ENCODE measurements at regions not wholly inside any gene's neighbourhood (a gene's known extent, or its start where the extent isn't known, plus 50 kb on each side); places are given as distances from the start of the nearest gene placed in this dataset.

DNA sequence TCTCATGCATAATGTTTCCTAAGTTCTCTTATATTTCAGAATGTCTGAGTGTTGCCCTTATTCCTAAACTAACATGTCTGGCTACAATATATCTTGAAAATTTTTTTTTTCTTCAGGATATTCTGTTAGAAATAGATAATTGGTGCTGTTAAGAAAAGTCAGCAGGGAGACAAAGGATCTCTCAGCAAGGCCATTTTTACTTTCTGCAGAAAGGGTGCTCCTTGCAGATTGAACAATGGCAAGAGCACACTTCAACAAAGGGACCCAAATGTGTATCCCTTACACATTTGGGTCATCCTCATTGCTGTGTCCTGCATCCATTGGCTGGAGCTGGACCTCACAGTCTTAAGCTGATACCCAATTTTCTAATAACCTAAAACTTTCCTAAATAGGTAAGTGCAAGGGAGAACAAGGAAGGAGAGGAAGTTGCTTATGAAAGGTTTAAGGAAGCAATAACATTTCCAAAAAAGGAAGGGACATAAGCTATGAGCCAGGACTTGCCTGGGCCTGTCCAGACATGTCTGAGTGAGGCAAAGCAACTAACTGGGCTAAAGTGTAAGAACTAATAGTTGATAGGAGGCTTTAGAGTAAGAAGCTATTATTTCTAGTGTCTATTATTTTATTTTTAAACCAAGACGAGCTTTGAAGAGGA, 429.6 kb downstream of the BCKDHB start:
- 87 to 100% (median 96%) methylated on average over 1 of the region's 1 CpG for WGBS, 3 donors
- H3K4me1 ChIP-seq (ENCODE audit: control insufficient read depth in 3 of 3, insufficient read depth in 2 of 3, low read depth in 1 of 3, low read length in 2 of 3), result no peaks in the 10 kb centered on the region
- no peak for FAIRE-seq
- no peaks in the 10 kb centered on the region for H3K27me3 ChIP-seq (ENCODE audit: control insufficient read depth in 3 of 3, insufficient read depth in 3 of 3, low read length in 3 of 3)
- H3K4me3 ChIP-seq (ENCODE audit: low read depth in 1 of 3, low read length in 3 of 3), result no peak overlapping the region
- no peaks in the 10 kb centered on the region for H3K36me3 ChIP-seq (ENCODE audit: control insufficient read depth in 3 of 3, insufficient read depth in 2 of 3, low read depth in 1 of 3, low read length in 3 of 3)
- H3K27ac ChIP-seq (ENCODE audit: low read depth in 1 of 3, low read length in 2 of 3), result no peak overlapping the region
- no peak for DNase-seq
- peaks cover 0 to 3% of the 10 kb centered on the region in 2 donors for H3K9me3 ChIP-seq (ENCODE audit: control insufficient read depth in 2 of 2, insufficient read depth in 1 of 2, low read depth in 1 of 2, low read length in 1 of 2)

DNA sequence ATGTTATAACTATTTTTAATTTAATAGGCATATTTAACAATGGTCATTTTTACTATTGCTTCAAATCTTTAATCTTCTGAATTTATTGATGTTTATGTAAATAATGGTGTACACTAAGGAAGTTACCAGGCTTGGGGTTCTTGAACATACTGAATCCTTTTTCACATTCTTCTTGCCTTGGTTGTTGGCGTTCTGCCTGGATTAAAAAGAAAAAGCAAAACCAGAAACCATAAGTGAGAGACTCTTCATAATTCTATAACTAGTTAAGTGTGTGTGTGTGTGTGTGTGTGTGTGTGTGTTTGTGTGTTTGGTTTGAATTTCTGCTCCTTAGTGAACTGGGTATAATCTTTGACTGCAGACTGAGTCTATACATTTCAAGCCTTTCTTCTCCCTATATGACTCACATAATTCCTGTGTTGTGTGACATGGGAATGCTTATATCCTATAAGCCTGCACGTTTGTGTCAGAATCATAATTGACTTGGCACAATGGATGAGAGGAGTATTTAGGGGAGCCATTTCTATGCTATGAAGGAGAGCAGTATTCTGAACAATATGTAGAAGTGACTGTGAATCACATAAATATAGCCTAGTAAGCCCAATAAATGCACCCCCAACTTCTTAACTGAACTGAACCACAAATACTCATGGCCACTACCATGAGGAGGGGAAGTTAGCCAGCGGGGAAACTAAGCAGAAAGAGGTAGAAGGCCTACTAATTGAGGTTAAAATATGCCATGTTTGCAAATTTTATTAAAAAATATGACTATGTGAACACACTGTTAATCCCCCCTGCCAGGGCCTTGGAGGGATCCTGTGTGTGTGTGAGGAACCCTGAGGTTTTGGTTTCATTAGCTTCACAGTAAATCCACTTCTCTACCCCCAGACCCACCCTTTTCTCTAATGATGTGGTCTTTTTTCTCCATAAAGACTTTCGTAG, 425.5 kb downstream of the BCKDHB start:
- H3K9me3 ChIP-seq (ENCODE audit: control insufficient read depth in 2 of 2, insufficient read depth in 1 of 2, low read depth in 1 of 2, low read length in 1 of 2), result peaks cover 0 to 3% of the 10 kb centered on the region in 2 donors
- no peak for DNase-seq
- H3K4me3 ChIP-seq (ENCODE audit: low read depth in 1 of 3, low read length in 3 of 3), result no peak overlapping the region
- no peak overlapping the region for H3K27ac ChIP-seq (ENCODE audit: low read depth in 1 of 3, low read length in 2 of 3)
- no peaks in the 10 kb centered on the region for H3K36me3 ChIP-seq (ENCODE audit: control insufficient read depth in 3 of 3, insufficient read depth in 2 of 3, low read depth in 1 of 3, low read length in 3 of 3)
- 67 to 82% (median 78%) methylated on average over 4 of the region's 4 CpGs for WGBS, 3 donors
- peaks cover 0 to 7% (median 3%) of the 10 kb centered on the region in 3 donors for H3K4me1 ChIP-seq (ENCODE audit: control insufficient read depth in 3 of 3, insufficient read depth in 2 of 3, low read depth in 1 of 3, low read length in 2 of 3)
- no peaks in the 10 kb centered on the region for H3K27me3 ChIP-seq (ENCODE audit: control insufficient read depth in 3 of 3, insufficient read depth in 3 of 3, low read length in 3 of 3)
- no peak for FAIRE-seq

DNA sequence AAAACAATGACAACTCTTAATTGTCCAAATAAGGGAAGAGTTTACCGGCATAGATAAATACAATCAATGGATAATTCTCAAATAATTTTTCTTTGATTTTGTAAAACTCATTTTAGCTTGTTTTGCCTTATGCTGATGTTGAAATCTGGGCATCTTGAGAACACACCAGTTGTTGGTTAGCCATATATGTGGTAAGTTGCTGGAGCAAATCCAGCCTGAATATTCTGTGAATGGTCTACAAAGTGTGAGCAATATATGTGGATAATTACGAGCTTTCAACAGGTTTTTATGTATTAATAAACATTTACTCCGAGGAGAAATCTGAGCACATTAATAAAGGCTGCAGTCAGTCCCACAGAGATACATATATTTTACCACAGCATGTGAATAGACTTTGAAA, 423.6 kb downstream of the BCKDHB start:
- Histone ChIP-seq H3K36me3 (ENCODE audit: control insufficient read depth in 3 of 3, insufficient read depth in 2 of 3, low read depth in 1 of 3, low read length in 3 of 3) (no peaks in the 10 kb centered on the region), H3K27me3 (ENCODE audit: control insufficient read depth in 3 of 3, insufficient read depth in 3 of 3, low read length in 3 of 3) (no peaks in the 10 kb centered on the region), H3K27ac (ENCODE audit: low read depth in 1 of 3, low read length in 2 of 3) (no peak overlapping the region), H3K9me3 (ENCODE audit: control insufficient read depth in 2 of 2, insufficient read depth in 1 of 2, low read depth in 1 of 2, low read length in 1 of 2) (peaks cover 0 to 3% of the 10 kb centered on the region in 2 donors), H3K4me3 (ENCODE audit: low read depth in 1 of 3, low read length in 3 of 3) (no peak overlapping the region), H3K4me1 (ENCODE audit: control insufficient read depth in 3 of 3, insufficient read depth in 2 of 3, low read depth in 1 of 3, low read length in 2 of 3) (peaks cover 0 to 7% (median 3%) of the 10 kb centered on the region in 3 donors)
- FAIRE-seq (no peak), DNase-seq (no peak)
- 76 to 93% (median 81%) methylated on average over 3 of the region's 3 CpGs for WGBS, 3 donors

DNA sequence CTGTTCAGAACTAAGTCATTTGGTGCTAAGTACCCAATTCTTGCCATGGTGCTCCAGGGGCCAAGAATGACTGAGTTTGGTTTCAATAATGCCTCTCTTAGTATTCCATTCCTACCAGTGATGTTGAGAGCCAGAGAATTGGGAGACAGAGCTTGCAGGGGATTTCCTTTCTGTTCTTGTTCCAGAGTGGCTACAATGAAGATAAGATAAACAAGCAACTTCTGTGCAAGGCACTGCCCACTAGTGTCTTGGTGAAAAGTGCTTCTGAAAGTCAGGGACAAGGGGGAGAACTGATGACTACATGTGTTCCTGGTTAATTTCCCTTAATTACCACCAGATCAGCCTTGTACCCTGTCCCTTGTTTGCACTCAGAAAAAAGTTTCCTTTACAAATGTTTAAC, 421.6 kb downstream of the BCKDHB start:
- Histone ChIP-seq H3K4me3 (ENCODE audit: low read depth in 1 of 3, low read length in 3 of 3) (no peak overlapping the region), H3K36me3 (ENCODE audit: control insufficient read depth in 3 of 3, insufficient read depth in 2 of 3, low read depth in 1 of 3, low read length in 3 of 3) (no peaks in the 10 kb centered on the region), H3K4me1 (ENCODE audit: control insufficient read depth in 3 of 3, insufficient read depth in 2 of 3, low read depth in 1 of 3, low read length in 2 of 3) (peaks cover 0 to 7% (median 7%) of the 10 kb centered on the region in 3 donors), H3K27me3 (ENCODE audit: control insufficient read depth in 3 of 3, insufficient read depth in 3 of 3, low read length in 3 of 3) (no peaks in the 10 kb centered on the region), H3K9me3 (ENCODE audit: control insufficient read depth in 2 of 2, insufficient read depth in 1 of 2, low read depth in 1 of 2, low read length in 1 of 2) (no peaks in the 10 kb centered on the region), H3K27ac (ENCODE audit: low read depth in 1 of 3, low read length in 2 of 3) (no peak overlapping the region)
- no peak for FAIRE-seq
- peak; percentile 19 to 46 for DNase-seq

DNA sequence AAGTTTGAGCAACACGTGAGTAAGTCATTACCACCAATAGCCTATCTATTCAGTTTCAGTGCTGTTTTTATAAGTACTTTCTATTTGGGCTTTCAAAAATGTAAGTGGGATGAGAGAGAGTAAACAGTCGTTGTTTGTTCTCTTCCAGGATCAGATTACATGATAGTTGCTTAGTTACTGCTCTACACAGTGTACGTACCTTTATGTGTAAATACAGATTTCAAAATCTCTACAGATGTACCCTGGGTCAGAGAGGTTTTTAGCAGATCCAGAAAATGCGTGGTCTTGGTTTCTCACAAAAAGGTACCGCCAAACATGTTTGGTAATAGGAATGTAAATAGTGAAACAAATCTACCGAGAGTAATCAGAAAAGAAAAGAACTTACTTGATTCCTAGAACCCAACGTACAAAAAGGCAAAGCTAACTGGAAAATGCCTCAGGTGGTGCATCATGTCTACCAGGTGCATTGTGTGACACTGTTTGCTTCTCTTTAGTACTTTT, 421.1 kb downstream of the BCKDHB start:
- FAIRE-seq (no peak), DNase-seq (peak; percentile 35 to 44)
- Histone ChIP-seq H3K27ac (ENCODE audit: low read depth in 1 of 3, low read length in 2 of 3) (no peak overlapping the region), H3K36me3 (ENCODE audit: control insufficient read depth in 3 of 3, insufficient read depth in 2 of 3, low read depth in 1 of 3, low read length in 3 of 3) (no peaks in the 10 kb centered on the region), H3K4me1 (ENCODE audit: control insufficient read depth in 3 of 3, insufficient read depth in 2 of 3, low read depth in 1 of 3, low read length in 2 of 3) (peaks cover 0 to 8% (median 7%) of the 10 kb centered on the region in 3 donors), H3K27me3 (ENCODE audit: control insufficient read depth in 3 of 3, insufficient read depth in 3 of 3, low read length in 3 of 3) (no peaks in the 10 kb centered on the region), H3K4me3 (ENCODE audit: low read depth in 1 of 3, low read length in 3 of 3) (no peak overlapping the region), H3K9me3 (ENCODE audit: control insufficient read depth in 2 of 2, insufficient read depth in 1 of 2, low read depth in 1 of 2, low read length in 1 of 2) (no peaks in the 10 kb centered on the region)
- WGBS, 3 donors, result 20 to 51% (median 32%) methylated on average over 7 of the region's 7 CpGs

DNA sequence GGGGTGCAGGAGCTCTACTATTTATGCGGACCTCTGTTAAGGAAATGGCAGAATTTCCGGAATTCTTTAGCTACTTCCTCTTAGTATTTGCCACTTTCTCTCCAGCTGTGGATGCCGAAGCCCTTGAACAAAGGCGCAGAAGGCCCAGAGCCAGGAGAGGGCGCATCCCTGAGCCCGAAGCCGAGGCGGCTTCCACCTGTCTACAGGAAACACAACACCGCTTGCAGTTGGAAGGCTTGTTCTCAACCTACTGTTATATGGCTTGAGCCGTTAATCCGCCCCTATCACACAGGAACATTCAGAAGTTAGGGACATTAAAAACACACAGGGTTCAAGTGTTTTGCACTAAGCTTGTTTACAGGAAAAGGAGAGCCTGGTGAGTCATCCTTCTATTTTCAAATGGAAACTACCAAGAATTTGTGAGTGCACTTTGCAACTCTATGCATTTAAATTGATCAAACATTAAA, 417.1 kb downstream of the BCKDHB start:
- peaks cover 0 to 8% (median 7%) of the 10 kb centered on the region in 3 donors for H3K4me1 ChIP-seq (ENCODE audit: control insufficient read depth in 3 of 3, insufficient read depth in 2 of 3, low read depth in 1 of 3, low read length in 2 of 3)
- no peak overlapping the region for H3K4me3 ChIP-seq (ENCODE audit: low read depth in 1 of 3, low read length in 3 of 3)
- peak overlapping the region in 1 of 3 donors; percentile 21 for H3K27ac ChIP-seq (ENCODE audit: low read depth in 1 of 3, low read length in 2 of 3)
- H3K9me3 ChIP-seq (ENCODE audit: control insufficient read depth in 2 of 2, insufficient read depth in 1 of 2, low read depth in 1 of 2, low read length in 1 of 2), result no peaks in the 10 kb centered on the region
- DNase-seq, result no peak
- no peaks in the 10 kb centered on the region for H3K27me3 ChIP-seq (ENCODE audit: control insufficient read depth in 3 of 3, insufficient read depth in 3 of 3, low read length in 3 of 3)
- H3K36me3 ChIP-seq (ENCODE audit: control insufficient read depth in 3 of 3, insufficient read depth in 2 of 3, low read depth in 1 of 3, low read length in 3 of 3), result no peaks in the 10 kb centered on the region
- WGBS, 3 donors, result 65 to 85% (median 75%) methylated on average over 11 of the region's 11 CpGs
- no peak for FAIRE-seq

DNA sequence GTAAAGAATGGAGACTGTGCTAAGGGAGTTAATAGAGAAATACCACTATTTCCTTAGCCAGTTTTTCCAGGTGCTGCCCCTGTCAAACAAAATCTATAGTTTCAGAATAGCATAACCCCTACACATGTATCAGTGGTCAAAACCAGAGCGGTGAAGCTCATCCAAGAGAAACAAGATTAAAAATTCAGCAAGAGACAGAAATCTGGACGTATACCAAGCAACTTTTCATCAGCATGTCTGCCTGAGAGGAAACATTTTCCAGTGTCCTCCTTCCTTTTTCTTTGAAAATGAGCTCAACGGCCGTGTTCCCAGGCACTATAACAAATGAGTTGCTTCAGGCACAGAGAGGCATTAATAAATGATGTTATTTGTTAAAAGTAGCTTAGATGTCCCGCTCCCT, 416.5 kb downstream of the BCKDHB start:
- H3K27me3 ChIP-seq (ENCODE audit: control insufficient read depth in 3 of 3, insufficient read depth in 3 of 3, low read length in 3 of 3), result no peaks in the 10 kb centered on the region
- H3K4me3 ChIP-seq (ENCODE audit: low read depth in 1 of 3, low read length in 3 of 3), result no peak overlapping the region
- peaks cover 0 to 7% (median 3%) of the 10 kb centered on the region in 3 donors for H3K4me1 ChIP-seq (ENCODE audit: control insufficient read depth in 3 of 3, insufficient read depth in 2 of 3, low read depth in 1 of 3, low read length in 2 of 3)
- no peaks in the 10 kb centered on the region for H3K9me3 ChIP-seq (ENCODE audit: control insufficient read depth in 2 of 2, insufficient read depth in 1 of 2, low read depth in 1 of 2, low read length in 1 of 2)
- FAIRE-seq (no peak), DNase-seq (no peak)
- H3K27ac ChIP-seq (ENCODE audit: low read depth in 1 of 3, low read length in 2 of 3), result peak overlapping the region in 1 of 3 donors; percentile 21
- 54 to 83% (median 73%) methylated on average over 5 of the region's 5 CpGs for WGBS, 3 donors
- H3K36me3 ChIP-seq (ENCODE audit: control insufficient read depth in 3 of 3, insufficient read depth in 2 of 3, low read depth in 1 of 3, low read length in 3 of 3), result no peaks in the 10 kb centered on the region

DNA sequence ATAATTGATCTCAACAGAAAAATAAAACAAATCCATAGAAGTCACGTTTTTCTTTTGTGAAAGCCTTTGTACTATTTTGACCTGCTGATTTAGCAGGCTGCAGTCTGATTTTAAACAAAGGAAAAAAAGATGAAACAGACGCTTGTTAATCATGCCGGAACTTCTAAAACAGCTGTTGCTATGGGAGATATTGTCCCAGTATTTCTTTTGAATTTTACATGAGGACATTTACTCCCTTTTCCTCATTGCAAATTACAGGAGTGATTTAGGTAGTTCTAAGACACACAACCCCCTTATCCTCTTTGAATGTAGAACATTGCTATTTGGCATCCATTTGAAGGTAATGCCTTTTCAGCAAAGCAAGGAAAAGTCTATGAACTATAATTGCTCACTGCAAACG, 416.1 kb downstream of the BCKDHB start:
- WGBS, 3 donors, result 63 to 75% (median 68%) methylated on average over 4 of the region's 4 CpGs
- H3K4me3 ChIP-seq (ENCODE audit: low read depth in 1 of 3, low read length in 3 of 3), result no peak overlapping the region
- DNase-seq, result no peak
- no peaks in the 10 kb centered on the region for H3K36me3 ChIP-seq (ENCODE audit: control insufficient read depth in 3 of 3, insufficient read depth in 2 of 3, low read depth in 1 of 3, low read length in 3 of 3)
- no peaks in the 10 kb centered on the region for H3K27me3 ChIP-seq (ENCODE audit: control insufficient read depth in 3 of 3, insufficient read depth in 3 of 3, low read length in 3 of 3)
- no peaks in the 10 kb centered on the region for H3K9me3 ChIP-seq (ENCODE audit: control insufficient read depth in 2 of 2, insufficient read depth in 1 of 2, low read depth in 1 of 2, low read length in 1 of 2)
- H3K4me1 ChIP-seq (ENCODE audit: control insufficient read depth in 3 of 3, insufficient read depth in 2 of 3, low read depth in 1 of 3, low read length in 2 of 3), result peaks cover 0 to 5% (median 0%) of the 10 kb centered on the region in 3 donors
- no peak overlapping the region for H3K27ac ChIP-seq (ENCODE audit: low read depth in 1 of 3, low read length in 2 of 3)
- no peak for FAIRE-seq
